NCI-H82 treated with DMSO at 0.1 percent for 48 hours (cell line): ENCODE measurements at regions not wholly inside any gene's neighbourhood (a gene's known extent, or its start where the extent isn't known, plus 50 kb on each side); places are given as distances from the start of the nearest gene placed in this dataset.
A peak's percentile ranks its signal among the peaks of the same experiment; 100 is the strongest.

Experiments used
- DNase-seq: peaks from one replicate; lab custom pipeline; 2025; ENCODE audit not compliant: unreplicated experiment; lab: John Stamatoyannopoulos, UW

- DNase-seq: no peak
Observed at GRCh38 chr14:65348137-65348536, 64.4 kb upstream of the FUT8 start.

DNA sequence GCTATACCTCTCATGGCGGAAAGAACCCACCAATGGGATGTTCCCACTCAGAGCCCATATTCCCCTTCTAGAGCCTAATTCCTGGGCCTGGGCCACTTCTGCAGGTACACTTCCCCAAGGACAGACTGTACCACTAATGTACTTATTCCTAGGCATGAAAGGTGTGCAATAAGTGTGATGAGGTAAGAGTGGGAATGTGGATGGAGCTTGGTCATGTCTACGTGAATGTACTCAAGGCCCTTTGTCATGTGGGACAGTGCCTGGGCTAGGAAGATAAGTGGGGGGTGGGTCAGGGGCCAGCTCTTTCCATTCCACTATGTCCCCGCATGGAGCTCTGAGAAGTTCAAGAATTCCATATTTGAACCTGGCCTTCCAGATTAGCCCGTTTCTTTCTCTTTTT, 63.4 kb upstream of the FUT8 start:
- no peak for DNase-seq

DNA sequence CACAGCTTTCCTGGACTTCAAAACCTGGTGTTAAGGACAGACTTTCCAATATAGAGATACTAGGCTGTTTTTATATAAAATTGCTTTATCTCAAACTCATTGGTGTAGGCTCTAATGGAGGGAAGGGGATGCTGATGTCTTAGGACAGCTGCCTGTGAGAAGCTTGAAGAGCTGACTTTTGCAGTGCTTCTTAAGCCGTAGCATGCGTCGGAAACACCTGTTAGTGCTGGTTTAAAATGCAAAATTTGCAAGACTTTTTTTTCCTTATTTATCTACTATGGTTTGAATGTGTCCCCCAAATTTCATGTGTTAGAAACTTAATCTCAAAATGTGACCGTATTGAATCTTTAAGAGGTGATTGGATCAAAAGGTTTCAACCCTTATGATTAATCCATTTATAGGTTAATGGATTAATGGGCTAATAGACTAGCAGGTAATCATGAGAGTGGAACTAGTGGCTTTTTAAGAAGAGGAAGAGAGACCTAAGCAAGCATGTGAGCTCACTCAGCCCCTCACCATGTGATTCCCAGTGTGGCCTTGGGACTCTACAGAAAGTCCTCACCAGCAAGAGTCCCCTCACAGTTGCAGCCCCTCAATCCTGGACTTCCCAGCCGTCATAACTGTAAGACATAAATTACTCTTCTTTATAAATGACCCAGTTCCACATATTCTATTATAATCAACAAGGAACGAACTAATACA, 60.9 kb upstream of the FUT8 start:
- DNase-seq: peak; percentile 50

DNA sequence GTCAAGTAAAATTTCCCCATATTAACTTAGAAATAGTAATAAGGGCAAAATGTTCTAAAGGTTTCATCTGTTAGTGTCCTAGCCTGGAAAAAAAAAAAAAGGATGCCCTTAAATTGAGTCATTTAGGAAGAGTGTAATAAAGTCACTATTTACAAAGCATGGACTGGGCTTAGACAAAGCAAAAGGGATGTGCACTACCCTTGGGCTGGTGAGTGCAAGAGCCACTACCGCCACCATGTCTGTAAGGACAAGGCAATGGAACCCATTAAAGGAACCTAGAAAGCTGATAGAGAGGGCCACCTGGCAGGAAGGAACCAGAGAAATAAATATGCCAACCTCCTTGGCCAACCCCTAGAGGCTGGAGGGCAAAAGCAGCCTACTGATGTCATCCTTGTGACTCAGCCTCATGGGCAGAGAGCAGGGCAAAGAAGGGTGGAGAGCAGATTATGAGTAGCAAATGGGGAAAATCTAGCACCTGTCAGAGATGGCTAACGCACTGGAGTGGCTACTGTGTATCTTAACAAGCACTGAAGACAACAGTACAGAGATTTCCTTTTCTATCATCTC, 59.5 kb upstream of the FUT8 start:
- DNase-seq: no peak

DNA sequence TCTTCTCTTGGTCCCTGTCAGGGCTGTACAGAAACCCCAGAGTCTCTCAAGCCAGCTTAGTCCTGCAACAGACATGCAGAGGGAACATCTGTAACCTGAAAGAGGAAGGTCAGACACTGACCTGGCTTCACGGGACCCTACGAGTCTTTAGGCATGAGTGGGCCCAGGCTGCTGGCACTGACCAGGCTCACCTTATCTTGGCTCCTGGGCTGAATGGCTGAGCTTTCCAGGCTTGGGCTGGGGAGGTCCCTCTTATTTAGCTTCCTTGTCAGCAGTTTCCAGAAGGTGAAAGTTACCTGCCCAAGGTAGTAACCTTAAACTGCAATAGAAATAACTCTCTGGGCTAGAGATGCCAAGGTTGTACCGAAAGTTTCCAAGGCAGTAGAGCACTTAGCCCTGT, 58.4 kb upstream of the FUT8 start:
- no peak for DNase-seq

GRCh38 chr14:65354715-65355114, 57.8 kb upstream of the FUT8 start:
- DNase-seq: no peak

- no peak for DNase-seq
Observed at GRCh38 chr14:65356327-65356836, 56.1 kb upstream of the FUT8 start.

- DNase-seq: no peak
Observed at GRCh38 chr14:65357113-65357512, 55.4 kb upstream of the FUT8 start.

DNA sequence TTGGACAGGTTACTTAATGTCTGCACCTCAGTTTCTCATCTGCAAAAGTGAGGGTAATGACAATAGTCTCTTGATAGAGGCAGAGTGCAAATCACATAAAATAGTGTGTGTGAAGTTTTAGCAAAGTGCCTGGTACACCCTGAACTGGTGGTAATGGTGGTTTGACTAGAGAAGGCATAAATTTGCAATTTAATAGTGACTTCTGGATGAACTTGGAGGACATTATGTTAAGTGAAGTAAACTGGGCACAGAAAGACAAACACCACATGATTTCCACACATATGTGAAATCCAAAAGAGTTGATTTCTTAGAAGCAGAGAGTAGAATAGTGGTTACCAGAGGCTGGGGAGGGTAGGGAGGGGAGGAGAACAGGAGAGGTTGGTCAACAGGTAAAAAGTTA, 54.8 kb upstream of the FUT8 start:
- no peak for DNase-seq

GRCh38 chr14:65359503-65359902, 53.0 kb upstream of the FUT8 start:
- DNase-seq: no peak

DNA sequence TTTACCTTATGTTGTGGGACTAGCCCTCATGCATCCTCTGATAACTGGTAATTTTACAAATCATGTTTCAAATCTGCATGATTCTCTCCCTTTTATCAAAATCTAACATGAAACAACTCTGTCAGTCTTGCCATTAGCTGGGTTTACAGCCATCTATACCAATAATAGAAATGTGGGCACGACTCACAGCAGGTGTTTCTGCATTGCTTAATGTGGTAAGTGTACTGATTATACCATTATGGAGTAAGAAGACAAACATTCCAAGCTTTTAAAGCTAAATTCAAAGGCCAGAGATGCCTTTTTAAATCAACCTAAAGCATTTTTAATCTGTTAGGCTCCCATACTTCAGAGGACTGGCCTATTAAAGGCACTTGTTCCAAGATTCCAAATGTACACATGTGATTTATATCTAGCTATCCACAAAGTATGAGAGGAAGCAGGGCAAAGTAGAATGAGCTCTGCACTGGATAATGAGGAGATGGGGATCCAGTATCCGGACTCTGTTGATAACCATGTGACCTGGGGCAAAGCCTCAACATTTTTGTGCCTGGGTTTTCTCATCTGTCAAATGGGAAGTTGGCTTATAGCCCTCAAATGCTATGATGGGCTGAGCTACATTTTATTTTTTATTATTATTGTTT, 52.3 kb upstream of the FUT8 start:
- no peak for DNase-seq

DNA sequence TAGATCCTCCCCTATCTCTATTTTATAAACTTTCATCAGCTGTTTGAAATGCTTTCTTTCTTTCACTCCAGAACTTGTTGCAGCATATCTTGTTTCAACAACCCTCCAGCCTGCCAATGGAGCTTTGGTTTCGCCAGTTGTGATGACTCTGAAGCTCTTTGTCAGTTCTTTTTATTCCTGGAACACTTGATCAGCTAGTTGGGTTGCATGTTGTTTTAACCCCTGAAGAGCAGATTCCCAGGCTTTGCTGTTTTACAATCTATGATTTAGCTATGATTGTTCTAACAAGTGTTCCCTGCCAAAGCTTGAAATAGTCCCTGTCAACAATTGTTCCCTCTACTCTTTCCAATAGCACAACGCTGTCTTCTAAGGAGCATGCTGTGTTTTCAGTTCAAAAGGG, 50.6 kb upstream of the FUT8 start:
- no peak for DNase-seq
